RWPE1 (cell line): ENCODE measurements at regions not wholly inside any gene's neighbourhood (a gene's known extent, or its start where the extent isn't known, plus 50 kb on each side); places are given as distances from the start of the nearest gene placed in this dataset.
"Not testable (repeated sequence)": the region's sequence is repeated elsewhere in the genome, so short reads cannot be mapped to it uniquely, and the experiment has no call there.

Source experiments
- CTCF ChIA-PET: fragments of 350-600 bp; sonication (Branson Sonifier 250); formaldehyde crosslinking; extraction: SDS; loops from one replicate; lab custom pipeline; 2021; lab: Yijun Ruan, JAX
- POLR2A ChIA-PET: fragments of 400-600 bp; formaldehyde crosslinking; extraction: SDS; loops from one replicate; lab custom pipeline; 2020; ENCODE audit warnings: antibody characterized with exemption; ENCODE audit not compliant: low non-redundant PET; lab: Yijun Ruan, JAX
- DNase-seq: peaks from one replicate; pipeline ENCODE4 v3.0.0; 2012; ENCODE audit warnings: low spot score
- H3K27ac ChIP-seq: fragments of 450-650 bp; 2 replicates; pipeline ENCODE4 v1.5.1; 2017
- CTCF ChIP-seq: fragments of 450-650 bp; conservative IDR thresholded peaks from 2 replicates; pipeline ENCODE4 v1.5.1; 2017; ENCODE audit warnings: low read depth, mild to moderate bottlenecking

DNA sequence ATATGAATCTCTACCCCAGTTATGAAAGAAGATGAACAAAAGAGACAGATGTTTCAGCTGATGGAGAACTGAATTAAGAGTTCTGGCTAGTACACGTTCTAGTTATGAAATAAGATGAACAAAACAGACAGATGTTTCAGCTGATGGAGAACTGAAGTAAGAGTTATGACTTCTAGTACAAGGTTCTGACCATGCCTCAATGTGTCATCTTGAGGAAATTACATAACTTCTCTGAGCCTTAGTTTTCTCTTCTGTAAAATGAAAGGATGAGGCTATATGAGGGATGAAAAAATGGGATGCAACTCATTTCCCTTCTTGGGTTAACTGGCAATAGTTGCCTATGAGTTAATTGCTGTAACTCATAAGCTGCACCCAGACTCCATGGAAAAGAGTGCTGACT is 92.9 kb upstream of the WDR75 start:
- H3K27ac ChIP-seq: no peak overlapping the region
- CTCF ChIA-PET: interaction anchor here (0.6 to 0.8 kb wide), 5 partner anchors 212 to 1134 kb away, joined by 3 to 4 read pairs (median 3); no protein-coding TSS in a partner anchor
- POLR2A ChIA-PET: no interaction called here
- no peak for TF ChIP-seq CTCF
- no peak for DNase-seq

DNA sequence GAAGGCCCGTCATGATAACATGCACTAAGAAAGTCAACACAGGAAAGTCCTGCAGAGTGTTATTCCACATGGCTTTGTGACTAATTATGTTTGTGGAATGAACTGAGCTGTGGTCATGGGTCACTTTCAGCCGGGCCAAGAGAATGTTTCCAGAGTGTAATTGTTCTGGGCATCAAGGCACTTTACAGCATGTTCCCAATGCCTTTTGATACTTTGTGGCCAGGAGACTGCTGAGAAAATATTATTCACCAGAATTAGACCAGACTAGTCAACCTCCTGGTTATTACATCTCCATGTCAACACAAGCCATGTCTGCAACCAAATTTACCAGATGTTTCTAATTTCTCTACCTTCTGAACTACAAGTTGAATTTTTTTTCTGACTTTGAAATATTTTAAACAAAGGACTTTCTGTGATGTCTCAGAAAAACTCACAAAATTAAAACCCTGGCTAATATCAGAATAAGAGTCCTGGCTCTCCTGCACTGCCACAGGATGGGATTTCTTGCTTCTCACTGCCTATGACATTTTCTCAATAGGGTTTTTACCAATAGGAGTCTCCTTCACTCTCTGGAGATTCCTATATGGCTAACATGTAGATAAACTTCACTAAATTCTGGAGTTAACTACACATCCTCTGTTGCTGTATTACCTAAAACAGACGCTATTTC is 90.6 kb upstream of the WDR75 start:
- POLR2A ChIA-PET: no interaction called here
- no peak for DNase-seq
- H3K27ac ChIP-seq: no peak overlapping the region
- CTCF ChIA-PET: no interaction called here
- TF ChIP-seq CTCF: no peak

DNA sequence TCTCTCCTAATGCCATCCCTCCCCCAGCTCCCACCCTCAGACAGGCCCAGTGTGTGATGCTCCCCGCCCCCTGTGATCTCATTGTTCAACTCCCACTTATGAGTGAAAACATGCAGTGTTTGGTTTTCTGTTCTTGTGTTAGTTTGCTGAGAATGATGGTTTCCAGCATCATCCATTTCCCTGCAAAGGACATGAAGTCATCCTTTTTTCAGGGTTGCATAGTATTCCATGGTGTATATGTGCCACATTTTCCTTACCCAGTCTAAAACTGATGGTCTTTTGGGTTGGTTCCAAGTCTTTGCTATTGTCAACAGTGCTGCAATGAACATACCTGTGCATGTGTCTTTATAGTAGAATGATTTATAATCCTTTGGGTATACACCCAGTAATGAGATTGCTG is 89.3 kb upstream of the WDR75 start:
- CTCF ChIA-PET, H3K27ac ChIP-seq, DNase-seq, POLR2A ChIA-PET: not testable (repeated sequence)

DNA sequence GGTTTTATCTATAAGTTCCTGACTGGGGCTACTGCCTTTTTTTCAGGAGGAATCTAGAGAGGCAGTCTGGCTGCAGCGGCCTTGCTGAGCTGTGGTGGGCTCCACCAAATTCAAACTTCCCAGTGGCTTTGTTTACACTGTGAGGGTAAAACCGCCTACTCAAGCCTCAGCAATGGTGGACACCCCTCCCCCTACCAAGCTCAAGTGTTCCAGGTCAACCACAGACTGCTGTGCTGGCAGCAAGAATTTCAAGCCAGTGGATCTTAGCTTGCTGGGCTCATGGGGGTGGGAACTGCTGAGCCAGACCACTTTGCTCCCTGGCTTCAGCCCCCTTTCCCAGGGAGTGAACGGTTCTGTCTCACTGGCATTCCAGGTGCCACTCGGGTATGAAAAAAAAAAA is 83.9 kb upstream of the WDR75 start:
- CTCF ChIA-PET, H3K27ac ChIP-seq, POLR2A ChIA-PET, DNase-seq: not testable (repeated sequence)

GRCh38 chr2:189360861-189361260 is 80.4 kb upstream of the WDR75 start:
- no peak for TF ChIP-seq CTCF
- CTCF ChIA-PET: no interaction called here

GRCh38 chr2:189362283-189362682 is 79.0 kb upstream of the WDR75 start:
- no peak for TF ChIP-seq CTCF
- no peak for DNase-seq
- no peak overlapping the region for H3K27ac ChIP-seq
- CTCF ChIA-PET: no interaction called here
- POLR2A ChIA-PET: no interaction called here

More at GRCh38 chr2:189360861-189361260, 80.4 kb upstream of the WDR75 start:
- H3K27ac ChIP-seq: no peak overlapping the region
- DNase-seq: no peak
- POLR2A ChIA-PET: no interaction called here

DNA sequence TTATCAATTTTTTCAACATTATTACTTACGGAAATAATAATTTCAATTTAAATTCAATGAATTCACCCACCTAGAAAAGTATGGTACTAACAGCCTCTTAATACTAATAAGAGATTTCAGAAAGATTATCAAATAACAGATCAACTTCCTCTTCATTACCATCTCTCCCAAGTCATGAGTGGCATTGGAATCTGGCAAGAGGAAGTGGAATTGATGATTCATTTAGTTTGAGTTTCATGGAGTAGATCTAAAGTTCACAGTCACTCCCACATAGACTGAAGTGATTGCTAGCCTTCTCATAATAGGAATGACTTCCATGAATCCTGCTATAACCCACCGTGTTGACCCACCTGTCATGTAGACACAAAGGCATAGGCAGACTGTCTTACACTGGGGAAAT is 77.7 kb upstream of the WDR75 start:
- ChIA-PET POLR2A (no interaction called here), CTCF (no interaction called here)
- TF ChIP-seq CTCF: no peak
- no peak overlapping the region for H3K27ac ChIP-seq
- peak; percentile 44 for DNase-seq
